ENCODE measurements at regions not wholly inside any gene's neighbourhood (a gene's known extent, or its start where the extent isn't known, plus 50 kb on each side); places are given as distances from the start of the nearest gene placed in this dataset.

GRCh38 chr9:118959366-118959765, 409.9 kb downstream of the BRINP1 start:
- no peak overlapping the region for H3K4me3 ChIP-seq (replicated peaks; ENCODE audit: insufficient read depth, low read length)
- H3K27me3 ChIP-seq (ENCODE audit: insufficient read depth, poor library complexity, severe bottlenecking), result no peaks in the 10 kb centered on the region
- TF ChIP-seq SPI1 (IDR thresholded peaks at IDR 0.05; ENCODE audit: borderline replicate concordance, low read depth), result no peak
- TF ChIP-seq POLR2AphosphoS5 (IDR thresholded peaks at IDR 0.05; ENCODE audit: low read depth), result no peak
- no peak for TF ChIP-seq GABPA (IDR thresholded peaks at IDR 0.05; ENCODE audit: low read depth)
- H3K27ac ChIP-seq (replicated peaks), result no peak overlapping the region
- DNase-seq (ENCODE audit: low read depth in 1 of 2, low spot score in 1 of 2), result no peak

- Histone ChIP-seq H3K27ac (replicated peaks) (no peak overlapping the region), H3K4me3 (replicated peaks; ENCODE audit: insufficient read depth, low read length) (no peak overlapping the region), H3K27me3 (ENCODE audit: insufficient read depth, poor library complexity, severe bottlenecking) (no peaks in the 10 kb centered on the region)
- DNase-seq (ENCODE audit: low read depth in 1 of 2, low spot score in 1 of 2), result no peak
- TF ChIP-seq GABPA (IDR thresholded peaks at IDR 0.05; ENCODE audit: low read depth), result no peak
Measured at GRCh38 chr9:118961857-118962256, 407.4 kb downstream of the BRINP1 start.

DNA sequence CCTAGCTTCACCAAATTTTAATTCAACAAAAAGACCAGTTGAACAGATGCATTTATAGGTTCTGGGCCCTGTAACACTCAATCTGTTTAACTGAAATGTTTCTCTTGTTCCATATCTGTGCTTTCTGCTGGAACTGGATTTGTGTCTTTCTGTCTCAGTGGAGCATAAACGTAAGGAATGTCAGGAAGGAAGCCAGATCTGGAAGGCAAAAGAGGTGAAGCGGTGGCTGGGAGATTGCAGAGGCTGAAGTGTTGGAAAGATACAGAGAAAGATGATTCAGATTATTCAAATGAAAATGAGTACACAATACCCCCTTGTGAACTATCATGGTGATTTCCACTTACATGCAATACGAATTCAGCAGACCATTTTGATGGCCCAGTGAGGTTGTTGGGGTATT, 406.8 kb downstream of the BRINP1 start:
- no peak overlapping the region for H3K4me3 ChIP-seq (replicated peaks; ENCODE audit: insufficient read depth, low read length)
- no peak overlapping the region for H3K27ac ChIP-seq (replicated peaks)
- H3K27me3 ChIP-seq (ENCODE audit: insufficient read depth, poor library complexity, severe bottlenecking), result no peaks in the 10 kb centered on the region
- no peak for TF ChIP-seq POLR2AphosphoS5 (IDR thresholded peaks at IDR 0.05; ENCODE audit: low read depth)
- no peak for TF ChIP-seq GABPA (IDR thresholded peaks at IDR 0.05; ENCODE audit: low read depth)
- no peak for TF ChIP-seq REST (IDR thresholded peaks at IDR 0.05; ENCODE audit: insufficient replicate concordance, low read depth)
- TF ChIP-seq, protein P1, sequence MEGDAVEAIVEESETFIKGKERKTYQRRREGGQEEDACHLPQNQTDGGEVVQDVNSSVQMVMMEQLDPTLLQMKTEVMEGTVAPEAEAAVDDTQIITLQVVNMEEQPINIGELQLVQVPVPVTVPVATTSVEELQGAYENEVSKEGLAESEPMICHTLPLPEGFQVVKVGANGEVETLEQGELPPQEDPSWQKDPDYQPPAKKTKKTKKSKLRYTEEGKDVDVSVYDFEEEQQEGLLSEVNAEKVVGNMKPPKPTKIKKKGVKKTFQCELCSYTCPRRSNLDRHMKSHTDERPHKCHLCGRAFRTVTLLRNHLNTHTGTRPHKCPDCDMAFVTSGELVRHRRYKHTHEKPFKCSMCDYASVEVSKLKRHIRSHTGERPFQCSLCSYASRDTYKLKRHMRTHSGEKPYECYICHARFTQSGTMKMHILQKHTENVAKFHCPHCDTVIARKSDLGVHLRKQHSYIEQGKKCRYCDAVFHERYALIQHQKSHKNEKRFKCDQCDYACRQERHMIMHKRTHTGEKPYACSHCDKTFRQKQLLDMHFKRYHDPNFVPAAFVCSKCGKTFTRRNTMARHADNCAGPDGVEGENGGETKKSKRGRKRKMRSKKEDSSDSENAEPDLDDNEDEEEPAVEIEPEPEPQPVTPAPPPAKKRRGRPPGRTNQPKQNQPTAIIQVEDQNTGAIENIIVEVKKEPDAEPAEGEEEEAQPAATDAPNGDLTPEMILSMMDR (IDR thresholded peaks at IDR 0.05; ENCODE audit: insufficient read depth, low read length), result no peak
- no peak for TF ChIP-seq SPI1 (IDR thresholded peaks at IDR 0.05; ENCODE audit: borderline replicate concordance, low read depth)
- DNase-seq (ENCODE audit: low read depth in 1 of 2, low spot score in 1 of 2), result no peak

- Histone ChIP-seq H3K27me3 (ENCODE audit: insufficient read depth, poor library complexity, severe bottlenecking) (no peaks in the 10 kb centered on the region), H3K4me3 (replicated peaks; ENCODE audit: insufficient read depth, low read length) (no peak overlapping the region), H3K27ac (replicated peaks) (no peak overlapping the region)
- no peak for DNase-seq (ENCODE audit: low read depth in 1 of 2, low spot score in 1 of 2)
- TF ChIP-seq GABPA (IDR thresholded peaks at IDR 0.05; ENCODE audit: low read depth), result no peak
- TF ChIP-seq, protein P1 (IDR thresholded peaks at IDR 0.05; ENCODE audit: insufficient read depth, low read length), result no peak
Measured at GRCh38 chr9:118963674-118964073, 405.6 kb downstream of the BRINP1 start.

DNA sequence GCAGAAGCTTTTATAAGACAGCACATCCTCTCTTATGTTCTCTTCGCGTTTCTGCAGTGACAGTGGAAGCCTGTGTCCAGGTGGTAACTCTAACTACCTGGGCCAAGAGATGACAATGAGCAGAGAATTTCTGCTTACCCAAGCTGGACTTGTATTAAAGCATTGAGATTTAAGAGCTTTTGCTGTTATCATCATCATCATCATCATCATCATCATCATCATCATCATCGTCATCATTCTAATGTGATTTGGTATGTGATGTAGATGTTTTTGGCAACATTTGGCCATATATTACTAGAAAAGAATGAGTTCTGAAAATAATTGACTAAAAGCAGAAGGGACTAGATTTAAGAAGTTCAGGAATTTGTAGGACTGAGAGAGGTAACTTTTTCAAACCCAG, 401.3 kb downstream of the BRINP1 start:
- Histone ChIP-seq H3K4me3 (replicated peaks; ENCODE audit: insufficient read depth, low read length) (no peak overlapping the region), H3K27me3 (ENCODE audit: insufficient read depth, poor library complexity, severe bottlenecking) (no peaks in the 10 kb centered on the region), H3K27ac (replicated peaks) (no peak overlapping the region)
- no peak for TF ChIP-seq REST (IDR thresholded peaks at IDR 0.05; ENCODE audit: insufficient replicate concordance, low read depth)
- no peak for TF ChIP-seq POLR2AphosphoS5 (IDR thresholded peaks at IDR 0.05; ENCODE audit: low read depth)
- TF ChIP-seq GABPA (IDR thresholded peaks at IDR 0.05; ENCODE audit: low read depth), result no peak
- TF ChIP-seq, protein P1 (IDR thresholded peaks at IDR 0.05; ENCODE audit: insufficient read depth, low read length), result no peak
- no peak for TF ChIP-seq SPI1 (IDR thresholded peaks at IDR 0.05; ENCODE audit: borderline replicate concordance, low read depth)
- DNase-seq (ENCODE audit: low read depth in 1 of 2, low spot score in 1 of 2), result no peak

Measured in HL-60 (cell line).